ENCODE measurements at regions not wholly inside any gene's neighbourhood (a gene's known extent, or its start where the extent isn't known, plus 50 kb on each side); places are given as distances from the start of the nearest gene placed in this dataset.

DNA sequence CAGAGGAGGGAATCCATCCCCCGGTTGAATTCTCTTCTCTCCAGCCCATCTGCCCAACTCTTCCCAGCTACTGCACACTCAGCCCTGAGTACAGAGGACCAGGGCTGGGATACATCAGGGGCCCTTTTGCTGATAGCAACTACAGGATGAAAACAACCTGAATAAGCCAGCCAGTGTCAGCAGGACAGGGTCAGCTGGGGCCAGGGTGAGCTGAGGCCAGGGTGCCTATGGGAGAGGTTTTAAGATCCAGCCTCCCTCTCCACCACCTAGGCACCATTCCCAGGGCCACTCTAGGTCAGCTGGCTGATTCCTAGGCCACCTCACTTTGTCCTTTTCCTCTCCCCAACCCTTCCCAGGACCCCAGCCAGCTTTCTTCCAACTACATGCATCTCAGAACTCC is 83.8 kb downstream of the MRPL46 start:
- H3K56ac ChIP-seq (ENCODE audit: insufficient read length, low read depth, low read length) = no peak overlapping the region
- H2BK15ac ChIP-seq (ENCODE audit: low read depth, low read length) = no peak overlapping the region
- no peak overlapping the region for H3K4me2 ChIP-seq (ENCODE audit: insufficient read depth, insufficient read length, low read length)
- H3K79me2 ChIP-seq (ENCODE audit: insufficient read depth, low read length) = no peaks in the 10 kb centered on the region
- no peak overlapping the region for H2BK5ac ChIP-seq (ENCODE audit: insufficient read length, low read length)
- H3K9me3 Mint-ChIP-seq = no peaks in the 10 kb centered on the region
- no peak overlapping the region for H3K14ac ChIP-seq (ENCODE audit: insufficient read depth, low read length)
- no peak overlapping the region for H2AFZ ChIP-seq (ENCODE audit: low read length)
- no peak overlapping the region for H3K18ac ChIP-seq (ENCODE audit: insufficient read length, low read depth, low read length)
- H3K4me3 Mint-ChIP-seq = no peak overlapping the region
- DNase-seq = no peak
- H3T11ph ChIP-seq (ENCODE audit: low read length) = no peak overlapping the region
- H2BK12ac ChIP-seq (ENCODE audit: insufficient read length, low read depth, low read length) = no peak overlapping the region
- H3K36me3 Mint-ChIP-seq (ENCODE audit: insufficient read depth in 1 of 3, low read depth in 3 of 3) = no peaks in the 10 kb centered on the region
- H4K8ac ChIP-seq (replicated peaks; ENCODE audit: insufficient read length, low read depth, low read length) = no peak overlapping the region
- peaks cover 4 to 6% of the 10 kb centered on the region in 2 experiments for H3K4me1 Mint-ChIP-seq
- H2BK20ac ChIP-seq (ENCODE audit: low read depth, low read length, poor library complexity, severe bottlenecking) = no peak overlapping the region
- H4K20me1 ChIP-seq (ENCODE audit: control insufficient read depth, insufficient read depth, insufficient read length) = no peaks in the 10 kb centered on the region
- H3K27ac Mint-ChIP-seq = no peak overlapping the region
- H3K4ac ChIP-seq (ENCODE audit: low read depth, low read length) = no peak overlapping the region
- no peaks in the 10 kb centered on the region for H3K79me1 ChIP-seq (ENCODE audit: insufficient read depth, low read depth, low read length, poor library complexity, severe bottlenecking)
- WGBS (ENCODE audit: extremely low coverage, insufficient read length, low lambda C conversion rate) = no CpG with 5 or more reads among the region's 1 CpG
- H3K27me3 Mint-ChIP-seq (ENCODE audit: low read depth) = peaks cover 53% of the 10 kb centered on the region
- H2AK5ac ChIP-seq (ENCODE audit: insufficient read length, low read length) = no peak overlapping the region
- no peak overlapping the region for H3K23ac ChIP-seq (ENCODE audit: insufficient read length, low read depth, low read length)
- H4K5ac ChIP-seq (ENCODE audit: insufficient read length, low read depth, low read length) = no peak overlapping the region
- no peak overlapping the region for H2BK120ac ChIP-seq (ENCODE audit: low read depth, low read length, poor library complexity, severe bottlenecking)
- TF ChIP-seq, protein P1, sequence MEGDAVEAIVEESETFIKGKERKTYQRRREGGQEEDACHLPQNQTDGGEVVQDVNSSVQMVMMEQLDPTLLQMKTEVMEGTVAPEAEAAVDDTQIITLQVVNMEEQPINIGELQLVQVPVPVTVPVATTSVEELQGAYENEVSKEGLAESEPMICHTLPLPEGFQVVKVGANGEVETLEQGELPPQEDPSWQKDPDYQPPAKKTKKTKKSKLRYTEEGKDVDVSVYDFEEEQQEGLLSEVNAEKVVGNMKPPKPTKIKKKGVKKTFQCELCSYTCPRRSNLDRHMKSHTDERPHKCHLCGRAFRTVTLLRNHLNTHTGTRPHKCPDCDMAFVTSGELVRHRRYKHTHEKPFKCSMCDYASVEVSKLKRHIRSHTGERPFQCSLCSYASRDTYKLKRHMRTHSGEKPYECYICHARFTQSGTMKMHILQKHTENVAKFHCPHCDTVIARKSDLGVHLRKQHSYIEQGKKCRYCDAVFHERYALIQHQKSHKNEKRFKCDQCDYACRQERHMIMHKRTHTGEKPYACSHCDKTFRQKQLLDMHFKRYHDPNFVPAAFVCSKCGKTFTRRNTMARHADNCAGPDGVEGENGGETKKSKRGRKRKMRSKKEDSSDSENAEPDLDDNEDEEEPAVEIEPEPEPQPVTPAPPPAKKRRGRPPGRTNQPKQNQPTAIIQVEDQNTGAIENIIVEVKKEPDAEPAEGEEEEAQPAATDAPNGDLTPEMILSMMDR (conservative IDR thresholded peaks at IDR 0.05) = no peak
- no peak overlapping the region for H3K27ac ChIP-seq (ENCODE audit: insufficient read length, low read depth, low read length)
- H3K9me3 ChIP-seq (ENCODE audit: control insufficient read depth, low read depth, low read length) = no peaks in the 10 kb centered on the region
- H3K27me3 ChIP-seq (ENCODE audit: insufficient read depth, low read length) = no peaks in the 10 kb centered on the region; the same call in 1 of the 2 replicates
- H4K91ac ChIP-seq (ENCODE audit: insufficient read length, low read depth, low read length) = no peak overlapping the region
- H3K4me1 ChIP-seq (ENCODE audit: insufficient read depth, low read length) = no peaks in the 10 kb centered on the region
- no peaks in the 10 kb centered on the region for H3K23me2 ChIP-seq (ENCODE audit: insufficient read length, low read depth, low read length, poor library complexity, severe bottlenecking)
- H3K9ac ChIP-seq (ENCODE audit: extremely low read depth, insufficient read length, low read length) = no peak overlapping the region

All from H9 (cell line).